HG02973 (cell line): ENCODE measurements at regions not wholly inside any gene's neighbourhood (a gene's known extent, or its start where the extent isn't known, plus 50 kb on each side); places are given as distances from the start of the nearest gene placed in this dataset.
A peak's percentile ranks its signal among the peaks of the same experiment; 100 is the strongest.
"Not testable (repeated sequence)": the region's sequence is repeated elsewhere in the genome, so short reads cannot be mapped to it uniquely, and the experiment has no call there.

Experiments
- ATAC-seq: cut with Tn5 transposase; IDR thresholded peaks from one replicate; pipeline ENCODE4 v1.9.1; 2021; ENCODE audit warnings: moderate library complexity; ENCODE audit not compliant: unreplicated experiment

- ATAC-seq = no peak
Measured at GRCh38 chr5:75848077-75848476, 130.8 kb upstream of the POC5 start.

GRCh38 chr5:75847561-75848021 is 130.4 kb upstream of the POC5 start:
- peak; percentile 94 for ATAC-seq

GRCh38 chr5:75844301-75844700 is 127.1 kb upstream of the POC5 start:
- no peak for ATAC-seq

- no peak for ATAC-seq
Measured at GRCh38 chr5:75843319-75843718, 126.1 kb upstream of the POC5 start.

DNA sequence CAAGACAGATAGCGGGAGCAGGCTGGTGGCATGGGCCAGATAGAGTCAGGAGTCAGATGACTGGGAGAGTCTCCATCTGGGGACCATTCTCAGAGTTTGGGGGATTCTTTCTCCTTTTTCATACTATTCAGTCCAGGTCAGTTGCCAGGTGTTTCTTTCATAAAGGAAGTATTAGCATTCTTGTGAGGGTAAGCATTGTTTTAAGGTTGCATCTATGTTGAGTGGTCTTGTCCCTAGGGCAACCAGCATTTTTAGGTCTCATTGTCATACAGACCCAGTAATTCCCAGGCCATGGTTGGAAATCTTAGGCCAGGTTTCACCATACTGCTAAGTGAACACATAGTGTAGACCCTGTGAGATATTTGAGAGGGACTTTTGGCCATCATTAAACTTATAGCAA is 122.3 kb upstream of the POC5 start:
- ATAC-seq = no peak

DNA sequence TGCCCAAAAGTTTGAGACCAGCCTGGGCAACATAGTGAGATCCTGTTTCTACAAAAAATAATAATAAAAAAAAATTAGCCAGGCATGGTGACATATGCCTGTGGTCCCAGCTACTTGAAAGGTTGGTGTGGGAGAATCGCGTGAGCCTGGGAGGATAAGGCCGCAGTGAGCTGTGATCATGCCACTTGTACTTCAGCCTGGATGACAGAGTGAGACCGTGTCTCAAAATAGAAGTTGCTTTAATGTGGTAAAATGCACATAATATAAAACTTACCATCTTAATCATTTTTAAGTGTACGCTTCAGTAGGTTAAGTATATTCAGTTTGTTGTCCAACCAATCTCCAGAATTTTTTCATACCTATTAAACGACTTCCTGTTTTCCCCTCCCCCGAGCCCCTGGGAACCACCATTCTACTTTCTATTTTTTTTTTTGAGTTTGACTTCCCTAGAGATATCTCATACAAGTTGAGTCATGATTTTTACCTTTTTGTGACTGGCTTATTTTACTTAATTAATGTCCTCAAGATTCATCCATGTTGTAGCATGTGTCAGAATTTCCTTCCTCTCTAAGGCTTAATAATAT is 120.1 kb upstream of the POC5 start:
- no peak for ATAC-seq

- no peak for ATAC-seq
Measured at GRCh38 chr5:75831561-75831960, 114.3 kb upstream of the POC5 start.

GRCh38 chr5:75828029-75828428 is 110.8 kb upstream of the POC5 start:
- no peak for ATAC-seq

- no peak for ATAC-seq
Measured at GRCh38 chr5:75824323-75824722, 107.1 kb upstream of the POC5 start.

- ATAC-seq = no peak
Measured at GRCh38 chr5:75823811-75824210, 106.6 kb upstream of the POC5 start.

GRCh38 chr5:75818661-75819060 is 101.4 kb upstream of the POC5 start:
- ATAC-seq = no peak

DNA sequence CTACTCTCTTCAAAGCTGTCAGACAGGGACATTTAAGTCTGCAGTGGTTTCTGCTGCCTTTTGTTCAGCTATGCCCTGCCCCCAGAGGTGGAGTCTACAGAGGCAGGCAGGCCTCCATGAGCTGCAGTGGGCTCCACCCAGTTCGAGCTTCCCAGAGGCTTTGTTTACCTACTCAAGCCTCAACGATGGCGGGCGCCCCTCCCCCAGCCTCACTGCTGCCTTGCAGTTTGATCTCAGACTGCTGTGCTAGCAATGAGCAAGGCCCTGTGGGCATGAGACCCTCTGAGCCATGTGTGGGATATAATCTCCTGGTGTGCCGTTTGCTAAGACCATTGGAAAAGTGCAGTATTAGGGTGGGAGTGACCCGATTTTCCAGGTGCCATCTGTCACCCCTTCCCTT is 82.5 kb upstream of the POC5 start:
- ATAC-seq = not testable (repeated sequence)

DNA sequence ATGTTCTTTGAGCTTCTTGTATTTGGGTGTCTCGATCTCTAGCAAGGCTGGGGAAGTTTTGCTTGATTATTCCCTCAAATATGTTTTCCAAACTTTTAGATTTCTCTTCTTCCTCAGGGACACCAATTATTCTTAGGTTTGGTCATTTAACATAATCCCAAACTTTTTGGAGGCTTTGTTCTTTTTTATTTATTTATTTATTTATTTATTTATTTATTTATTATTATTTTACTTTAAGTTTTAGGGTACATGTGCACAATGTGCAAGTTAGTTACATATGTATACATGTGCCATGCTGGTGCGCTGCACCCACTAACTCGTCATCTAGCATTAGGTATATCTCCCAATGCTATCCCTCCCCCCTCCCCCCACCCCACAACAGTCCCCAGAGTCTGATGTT is 52.1 kb upstream of the POC5 start:
- not testable (repeated sequence) for ATAC-seq
